Esophagus muscularis mucosa (tissue), 4 donors: ENCODE measurements at regions not wholly inside any gene's neighbourhood (a gene's known extent, or its start where the extent isn't known, plus 50 kb on each side); places are given as distances from the start of the nearest gene placed in this dataset.

Experiments
- EP300 ChIP-seq: sonication (generic); formaldehyde crosslinking; IDR thresholded peaks from one replicate; pipeline ENCODE4 v1.6.1; 2017; ENCODE audit warnings: antibody characterized with exemption
- POLR2AphosphoS5 ChIP-seq, 2 donors: sonication (generic); formaldehyde crosslinking; IDR thresholded peaks; one replicate each; pipeline ENCODE4 v1.6.1; 2017; ENCODE audit warnings: antibody characterized with exemption in 2 of 2
- TF ChIP-seq, protein P1 (sequence below), 3 experiments: fragments of 200-600 bp in 2 of 3; fragments of 450-650 bp in 1 of 3; sonication (generic) in 2 of 3; IDR thresholded peaks; one replicate each; pipeline ENCODE4 v1.5.1; 2017 to 2019; ENCODE audit warnings: antibody characterized with exemption in 3 of 3, mild to moderate bottlenecking in 2 of 3, moderate library complexity in 1 of 3

DNA sequence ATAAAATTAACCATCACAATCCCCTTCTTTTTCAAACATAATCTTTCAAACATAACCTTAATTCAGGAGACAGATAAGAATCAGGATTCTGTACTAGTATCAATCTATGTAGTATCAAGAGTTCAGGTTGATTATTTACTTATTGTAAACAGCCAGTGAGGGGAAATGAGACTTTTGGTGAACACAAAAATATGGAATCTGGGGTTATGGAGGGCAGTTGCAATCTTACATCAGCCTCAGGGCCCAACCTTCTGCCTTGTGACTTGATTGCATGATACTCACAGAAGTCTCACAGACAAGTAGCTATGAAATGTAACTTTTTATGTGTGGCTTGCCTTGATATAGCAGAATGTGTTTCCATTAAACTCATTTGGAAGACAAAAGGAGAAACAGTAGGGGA, 262.7 kb upstream of the THSD7B start:
- TF ChIP-seq EP300 (no peak), POLR2AphosphoS5 (IDR thresholded peaks at IDR 0.05) (no peak)
- TF ChIP-seq, protein P1, sequence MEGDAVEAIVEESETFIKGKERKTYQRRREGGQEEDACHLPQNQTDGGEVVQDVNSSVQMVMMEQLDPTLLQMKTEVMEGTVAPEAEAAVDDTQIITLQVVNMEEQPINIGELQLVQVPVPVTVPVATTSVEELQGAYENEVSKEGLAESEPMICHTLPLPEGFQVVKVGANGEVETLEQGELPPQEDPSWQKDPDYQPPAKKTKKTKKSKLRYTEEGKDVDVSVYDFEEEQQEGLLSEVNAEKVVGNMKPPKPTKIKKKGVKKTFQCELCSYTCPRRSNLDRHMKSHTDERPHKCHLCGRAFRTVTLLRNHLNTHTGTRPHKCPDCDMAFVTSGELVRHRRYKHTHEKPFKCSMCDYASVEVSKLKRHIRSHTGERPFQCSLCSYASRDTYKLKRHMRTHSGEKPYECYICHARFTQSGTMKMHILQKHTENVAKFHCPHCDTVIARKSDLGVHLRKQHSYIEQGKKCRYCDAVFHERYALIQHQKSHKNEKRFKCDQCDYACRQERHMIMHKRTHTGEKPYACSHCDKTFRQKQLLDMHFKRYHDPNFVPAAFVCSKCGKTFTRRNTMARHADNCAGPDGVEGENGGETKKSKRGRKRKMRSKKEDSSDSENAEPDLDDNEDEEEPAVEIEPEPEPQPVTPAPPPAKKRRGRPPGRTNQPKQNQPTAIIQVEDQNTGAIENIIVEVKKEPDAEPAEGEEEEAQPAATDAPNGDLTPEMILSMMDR (IDR thresholded peaks at IDR 0.05): no peak
